Stimulated activated CD4-positive, alpha-beta T cell treated with anti-CD3 and anti-CD28 coated beads, TNF-alpha, amount 100 ng/mL, for 4 hours (primary cell): ENCODE measurements at regions not wholly inside any gene's neighbourhood (a gene's known extent, or its start where the extent isn't known, plus 50 kb on each side); places are given as distances from the start of the nearest gene placed in this dataset.
"Not testable (repeated sequence)": the region's sequence is repeated elsewhere in the genome, so short reads cannot be mapped to it uniquely, and the experiment has no call there.

Source experiments
- DNase-seq, 3 experiments: peaks; one replicate each; pipeline ENCODE4 v3.0.0-alpha.2; 2020; ENCODE audit warnings: low read depth in 3 of 3

DNA sequence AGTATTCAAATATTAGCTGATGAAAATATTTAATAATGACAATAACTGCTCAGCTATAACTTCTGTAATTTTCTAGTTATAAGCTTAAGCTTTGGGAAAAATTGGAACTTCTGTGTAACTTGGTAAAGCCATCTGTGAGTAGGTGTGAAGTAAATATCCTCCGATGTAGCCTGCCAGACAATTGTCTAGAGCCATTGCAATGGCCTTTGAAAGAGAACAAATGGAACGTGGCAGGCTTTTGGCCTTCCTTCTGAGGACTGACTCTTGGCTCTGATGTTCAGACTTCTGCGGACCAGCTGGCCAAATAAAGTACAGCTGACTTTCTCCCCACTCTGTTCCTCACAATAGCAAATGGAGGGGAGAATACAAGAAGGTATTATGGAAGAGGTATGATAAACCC, 203.4 kb upstream of the NMUR2 start:
- DNase-seq = no peak

DNA sequence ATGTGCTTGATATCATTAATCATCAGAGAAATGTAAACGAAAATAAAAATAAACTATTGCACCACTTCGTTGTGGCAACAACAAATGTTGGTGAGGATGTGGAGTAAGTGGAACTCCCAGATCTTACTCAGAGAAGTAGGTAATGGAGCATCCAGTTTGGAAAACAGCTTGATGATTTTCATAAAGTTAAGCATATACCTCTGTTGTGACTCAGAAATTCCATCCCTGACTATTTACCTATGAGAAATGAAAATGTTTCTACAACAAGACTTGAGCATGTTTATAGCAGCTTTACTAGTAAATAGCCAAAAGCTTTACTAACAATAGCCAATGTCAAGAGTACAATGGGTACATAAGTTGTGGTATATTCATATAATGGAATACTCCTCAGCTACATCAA, 214.7 kb upstream of the NMUR2 start:
- DNase-seq = no peak

DNA sequence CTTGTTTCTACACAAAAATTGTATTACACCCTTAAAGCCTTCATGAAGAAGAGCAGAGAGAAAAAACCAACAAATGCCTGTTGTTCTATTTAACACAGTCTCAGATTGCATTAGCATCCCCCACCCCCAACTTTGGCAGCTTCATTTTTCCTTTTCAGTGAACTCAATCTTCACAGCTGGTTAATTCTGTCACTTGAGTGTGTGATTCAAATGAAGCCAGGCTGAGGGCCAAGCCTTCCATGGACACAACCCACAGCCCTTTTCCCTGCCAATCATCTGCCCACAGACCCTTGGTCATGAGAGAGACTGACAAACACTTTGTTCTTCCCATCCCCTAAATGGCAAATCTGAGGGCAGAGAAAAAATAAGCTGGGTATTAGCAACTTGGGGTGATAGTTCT, 217.5 kb upstream of the NMUR2 start:
- no peak for DNase-seq

DNA sequence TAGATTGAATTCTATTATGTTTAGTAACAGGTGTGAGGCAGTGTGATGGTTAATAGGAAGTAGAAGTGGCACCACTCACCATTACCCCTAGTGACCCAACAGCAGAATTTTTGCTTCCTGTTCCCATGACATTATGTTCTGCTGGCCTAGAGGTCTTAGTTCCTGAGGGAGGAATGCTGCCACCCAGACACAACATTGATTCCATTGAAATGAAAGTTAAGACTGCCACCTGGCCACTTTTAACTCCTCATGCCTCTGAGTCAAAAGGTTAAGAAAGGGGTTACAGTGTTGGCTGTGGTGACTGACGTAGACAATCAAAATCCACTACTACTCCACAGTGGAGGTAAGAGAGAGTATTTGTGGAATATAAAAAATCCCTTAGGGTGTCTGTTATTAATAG, 218.9 kb upstream of the NMUR2 start:
- no peak for DNase-seq

DNA sequence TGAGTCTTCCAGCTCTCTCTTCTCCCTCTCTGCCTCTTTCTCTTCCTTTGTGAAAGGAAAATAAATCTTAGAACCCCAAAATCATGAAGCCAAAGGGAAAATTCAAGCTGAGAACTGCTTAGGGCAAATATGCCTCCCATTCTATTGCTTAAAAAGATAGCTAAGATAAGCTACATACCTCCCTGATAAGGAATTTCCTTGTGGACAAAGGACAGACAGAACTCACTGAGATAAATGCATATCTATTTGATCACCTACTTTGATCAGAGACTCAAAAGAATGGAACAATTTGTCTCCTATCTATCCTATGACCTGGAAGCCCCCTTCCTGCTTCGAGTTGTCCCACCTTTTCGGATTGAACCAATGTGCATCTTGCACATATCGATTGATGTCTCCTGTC, 220.6 kb upstream of the NMUR2 start:
- DNase-seq = no peak

DNA sequence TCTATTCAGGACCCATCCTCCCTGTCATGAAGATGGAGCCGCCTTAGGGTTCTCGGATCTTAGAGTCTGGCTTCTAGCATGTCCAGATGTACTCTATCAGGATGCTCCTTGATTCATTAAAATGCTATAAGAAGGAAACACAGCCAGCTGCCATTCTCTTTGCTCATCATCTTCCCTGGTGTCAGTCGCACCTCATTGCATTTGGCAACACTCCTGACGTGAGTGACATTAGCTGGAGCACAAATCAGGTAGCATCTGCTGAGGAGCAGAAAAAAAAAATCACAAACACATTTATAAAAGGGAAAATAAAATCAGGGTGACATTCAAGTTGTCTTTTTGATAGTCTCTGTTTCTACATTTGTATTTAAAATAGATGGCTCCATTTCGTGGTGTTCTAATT, 226.1 kb upstream of the NMUR2 start:
- no peak for DNase-seq

DNA sequence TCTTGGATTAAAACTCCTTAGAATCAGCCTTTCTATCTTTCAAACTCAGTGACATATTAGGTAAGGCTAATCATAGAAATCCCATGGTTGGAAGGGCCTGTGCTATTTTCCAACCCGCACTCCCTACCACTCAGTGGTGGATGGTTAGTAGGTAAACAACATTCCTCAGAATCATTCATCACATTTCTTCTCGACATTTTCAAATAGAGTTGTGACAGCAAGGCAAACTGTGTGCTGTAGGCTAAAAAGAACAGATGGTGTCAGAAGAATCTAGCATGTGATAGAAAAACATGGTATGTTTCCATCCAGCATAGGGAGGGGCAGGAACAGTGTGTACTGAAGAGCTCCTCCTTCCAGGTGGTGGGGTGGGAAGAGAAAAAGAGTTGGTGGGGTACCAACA, 227.3 kb upstream of the NMUR2 start:
- no peak for DNase-seq

DNA sequence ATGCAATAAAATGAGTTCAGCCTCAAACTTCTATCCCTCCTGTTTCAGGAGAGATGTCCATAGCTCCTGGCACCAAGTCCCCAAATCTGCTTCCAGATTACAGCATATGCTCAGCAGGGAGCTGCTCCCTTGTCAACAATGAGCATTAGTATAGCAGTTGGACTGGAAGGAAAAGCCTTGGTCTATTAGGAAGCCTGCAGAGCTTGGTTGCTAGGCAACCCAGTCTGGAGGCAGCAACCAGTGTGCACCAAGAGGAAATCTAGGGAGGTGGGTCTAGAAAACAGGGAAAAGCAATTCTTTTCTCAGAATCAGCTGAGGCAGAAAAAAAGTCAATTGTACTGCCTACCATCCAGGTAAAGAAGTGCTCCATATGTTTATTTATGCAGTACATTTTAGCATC, 229.5 kb upstream of the NMUR2 start:
- no peak for DNase-seq

DNA sequence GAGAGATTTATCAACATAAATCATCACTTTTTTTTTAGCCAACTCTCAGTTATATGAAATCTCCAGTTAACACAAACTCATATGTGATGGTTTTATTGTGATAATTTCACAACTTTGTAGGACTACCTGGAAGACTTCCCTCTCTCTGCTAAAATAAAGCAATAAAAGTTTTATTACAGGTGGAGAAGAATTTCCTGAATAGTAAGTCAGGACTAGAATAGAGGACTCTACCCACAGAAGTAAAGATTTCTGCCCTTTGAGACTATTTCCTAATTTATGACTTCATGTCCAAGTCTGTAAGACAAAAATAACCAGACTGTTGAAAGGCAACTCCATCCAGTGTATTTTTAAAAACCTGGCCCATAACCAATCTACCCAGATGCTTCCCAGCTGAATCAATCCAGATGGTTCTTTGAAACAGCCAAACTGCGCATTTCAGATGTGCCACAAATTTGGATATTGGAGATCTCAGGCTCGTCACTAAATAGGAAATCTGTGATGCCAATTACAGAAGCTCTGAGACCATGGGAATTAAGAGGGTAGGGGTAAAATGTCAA, 234.0 kb upstream of the NMUR2 start:
- no peak for DNase-seq

DNA sequence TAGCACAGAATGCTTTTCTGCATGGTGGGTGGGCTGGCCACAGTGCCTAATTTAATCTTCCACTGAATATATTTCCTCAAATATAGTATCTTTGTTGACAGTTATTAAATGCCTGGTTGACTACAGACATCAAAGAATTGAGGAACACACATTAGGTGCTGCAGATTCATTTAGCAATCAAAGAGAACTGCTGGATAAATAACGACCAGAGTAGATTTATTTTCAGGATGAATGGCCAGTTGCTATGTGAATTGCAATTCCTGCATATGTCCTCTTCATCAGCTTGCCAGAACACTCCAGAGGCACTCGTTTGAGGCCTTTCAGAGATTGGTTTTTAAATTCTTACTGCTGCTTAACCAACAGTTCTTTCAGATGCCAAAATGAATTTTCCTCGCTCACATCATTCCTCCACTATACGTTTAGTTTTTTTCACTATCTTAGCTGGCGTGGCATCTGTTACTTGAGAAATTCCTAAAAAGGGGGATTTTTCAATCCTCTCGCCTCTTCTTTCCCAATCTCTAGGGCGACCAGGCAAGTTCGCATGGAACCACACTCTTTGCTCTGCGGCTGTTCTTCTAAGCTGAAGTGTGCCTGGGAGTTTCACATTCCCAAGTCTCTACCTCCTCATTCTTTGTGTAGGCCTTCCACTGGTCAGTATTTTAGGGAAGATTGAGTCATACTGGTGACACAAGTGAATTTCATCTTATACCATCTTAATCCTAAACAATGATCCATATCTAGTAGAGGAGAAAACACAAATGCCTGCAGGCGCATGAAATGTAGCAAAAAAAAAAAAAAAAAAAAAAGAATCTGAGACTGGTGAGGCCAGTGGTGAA, 237.1 kb upstream of the NMUR2 start:
- DNase-seq = no peak

DNA sequence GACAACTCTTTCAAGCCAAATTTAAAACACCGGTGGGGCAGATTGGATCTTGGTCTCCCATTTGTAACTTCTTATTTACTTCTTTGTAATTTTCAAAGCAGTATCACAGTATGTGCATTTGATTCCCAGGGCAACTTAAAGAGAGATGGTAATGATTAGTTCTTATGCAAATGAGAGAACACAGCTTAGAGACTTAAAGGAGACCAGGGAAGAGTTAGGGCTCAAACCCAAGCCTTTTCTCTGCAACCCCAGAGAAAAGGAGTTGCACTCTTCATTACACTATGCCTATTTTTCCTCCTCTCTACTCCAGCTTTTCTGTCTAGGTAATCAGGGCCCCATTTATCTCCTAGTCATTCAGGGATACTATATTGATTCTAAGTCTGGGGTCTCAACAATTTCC, 237.8 kb upstream of the NMUR2 start:
- no peak for DNase-seq

DNA sequence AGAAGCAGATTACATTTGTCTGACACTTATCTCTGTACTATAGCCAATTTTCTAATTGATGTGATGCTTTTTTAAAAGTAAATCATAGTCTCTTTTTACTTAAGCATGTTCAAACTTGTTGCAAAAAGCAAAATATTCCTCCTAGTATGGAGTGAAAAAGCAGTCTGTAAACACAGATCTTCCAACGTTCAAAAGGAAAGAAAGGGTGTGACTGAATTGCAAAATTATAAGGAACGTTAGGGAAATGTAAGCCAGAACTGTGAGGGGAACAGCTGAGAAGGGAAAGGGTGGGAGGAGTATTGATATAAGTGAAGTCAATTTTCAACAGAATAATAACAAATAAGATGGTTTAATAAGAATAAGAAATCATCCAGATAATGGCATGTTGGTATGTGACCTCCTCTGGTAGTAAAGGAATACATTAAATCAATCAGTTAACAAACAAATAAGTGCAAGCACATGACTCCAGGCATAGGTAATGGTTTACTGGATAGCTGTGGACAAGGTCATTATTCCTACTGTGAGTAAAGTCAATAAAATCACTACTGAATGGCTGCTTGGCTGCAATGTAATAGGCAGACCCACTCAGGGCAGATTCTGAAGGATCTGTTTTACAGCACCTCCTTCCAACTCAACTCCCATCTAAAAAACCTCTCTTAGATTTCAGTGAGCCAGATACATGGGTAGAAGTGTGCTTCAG, 239.1 kb upstream of the NMUR2 start:
- DNase-seq = no peak

DNA sequence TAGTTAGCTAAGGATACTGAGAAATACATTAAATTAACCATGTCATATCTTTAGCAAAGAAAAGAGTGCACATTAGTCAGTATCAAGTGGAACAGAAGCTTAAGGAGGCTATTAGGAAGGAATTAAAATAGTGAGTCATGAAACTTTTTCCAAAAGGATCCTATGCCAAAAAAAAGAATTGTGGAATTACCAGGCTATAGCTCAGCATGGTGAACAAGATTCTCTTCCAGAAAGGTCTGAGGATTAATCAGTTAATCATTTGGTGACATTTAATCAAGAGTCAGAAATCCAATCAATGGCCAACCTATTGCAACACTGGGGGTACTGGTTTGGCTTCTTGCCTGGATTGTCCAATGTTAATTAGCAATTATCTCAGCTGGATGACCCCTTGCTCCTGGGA, 244.5 kb upstream of the NMUR2 start:
- DNase-seq = no peak

DNA sequence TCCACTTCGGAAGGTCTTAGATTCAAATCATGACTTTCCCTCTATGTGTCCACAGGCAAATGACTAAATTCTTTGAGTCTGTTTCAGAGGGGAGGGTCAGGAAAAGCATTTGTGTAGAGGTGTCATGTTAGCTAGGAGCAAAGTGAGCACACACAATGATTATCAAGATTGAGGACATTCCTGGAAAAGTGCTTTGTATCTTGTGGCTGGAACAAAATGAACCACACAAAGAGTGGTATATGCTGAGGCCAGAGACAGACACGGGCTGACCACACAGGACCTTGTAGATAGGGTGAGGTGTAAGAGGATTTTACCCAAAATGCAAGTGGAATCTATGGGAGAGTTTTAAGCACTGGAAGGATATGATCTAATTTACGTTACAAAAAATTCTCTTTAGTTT, 245.3 kb upstream of the NMUR2 start:
- no peak for DNase-seq

DNA sequence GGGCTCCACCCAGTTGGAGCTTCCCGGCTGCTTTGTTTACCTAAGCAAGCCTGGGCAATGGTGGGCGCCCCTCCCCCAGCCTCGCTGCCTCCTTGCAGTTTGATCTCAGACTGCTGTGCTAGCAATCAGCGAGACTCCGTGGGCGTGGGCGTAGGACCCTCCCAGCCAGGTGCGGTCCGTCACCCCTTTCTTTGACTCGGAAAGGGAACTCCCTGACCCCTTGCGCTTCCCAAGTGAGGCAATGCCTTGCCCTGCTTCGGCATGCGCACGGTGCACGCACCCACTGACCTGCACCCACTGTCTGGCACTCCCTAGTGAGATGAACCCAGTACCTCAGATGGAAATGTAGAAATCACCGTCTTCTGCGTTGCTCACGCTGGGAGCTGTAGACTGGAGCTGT, 254.4 kb upstream of the NMUR2 start:
- not testable (repeated sequence) for DNase-seq

DNA sequence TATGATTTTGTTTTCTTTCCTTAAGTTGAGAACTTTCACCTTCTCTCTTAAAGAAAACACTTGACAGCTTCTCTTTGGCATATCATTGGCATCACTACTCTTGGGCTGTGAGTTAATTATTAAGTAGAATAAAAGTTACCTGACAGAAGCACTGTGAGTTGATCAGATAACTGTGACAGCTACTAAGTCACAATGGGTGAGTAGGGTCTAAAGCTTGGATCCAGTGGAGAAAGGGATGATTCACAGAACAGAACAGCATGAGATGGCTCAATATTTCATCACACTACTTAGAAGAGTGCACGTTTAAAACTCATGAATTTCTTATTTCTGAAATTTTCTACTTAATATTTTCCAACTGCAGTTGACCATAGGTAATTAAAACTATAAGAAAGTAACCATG, 268.5 kb upstream of the NMUR2 start:
- DNase-seq = no peak

DNA sequence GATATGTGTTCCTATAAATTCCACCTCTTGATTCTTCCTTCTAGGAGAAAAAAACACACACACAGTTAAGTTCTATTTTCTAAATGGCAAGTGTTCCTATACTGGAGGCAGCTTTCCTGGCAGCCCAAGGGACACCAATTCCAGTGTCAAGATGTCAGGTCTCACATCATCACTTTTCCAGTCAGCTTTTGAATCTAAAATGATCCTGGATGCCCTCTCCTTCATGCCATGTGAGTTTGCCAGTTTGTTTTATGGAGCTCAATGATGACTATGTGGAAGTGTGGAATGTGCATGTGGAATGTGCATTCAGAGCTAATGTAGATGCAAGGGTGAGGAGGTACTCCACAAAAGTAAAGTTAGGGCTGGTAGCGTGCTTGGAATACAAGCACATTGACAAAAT, 269.3 kb upstream of the NMUR2 start:
- no peak for DNase-seq

DNA sequence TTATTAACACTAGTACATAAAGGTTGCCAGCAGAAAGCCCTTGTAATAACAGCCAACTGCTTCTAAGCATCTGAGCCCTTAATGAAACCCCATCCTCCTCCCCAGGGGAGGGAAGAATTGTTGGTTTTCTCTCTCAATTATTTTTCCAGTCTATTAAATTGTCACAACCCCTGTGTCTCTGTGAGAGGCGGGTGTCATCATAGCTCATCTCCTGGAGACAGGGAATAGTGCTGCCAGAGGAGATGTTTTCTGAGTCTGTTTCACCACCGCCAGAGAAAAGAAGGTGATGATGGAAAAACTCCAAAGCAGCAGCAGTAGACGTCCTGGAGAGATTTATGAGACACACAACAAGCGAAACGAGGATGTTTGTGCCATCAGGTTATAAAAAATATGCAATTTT, 271.1 kb upstream of the NMUR2 start:
- DNase-seq = no peak

DNA sequence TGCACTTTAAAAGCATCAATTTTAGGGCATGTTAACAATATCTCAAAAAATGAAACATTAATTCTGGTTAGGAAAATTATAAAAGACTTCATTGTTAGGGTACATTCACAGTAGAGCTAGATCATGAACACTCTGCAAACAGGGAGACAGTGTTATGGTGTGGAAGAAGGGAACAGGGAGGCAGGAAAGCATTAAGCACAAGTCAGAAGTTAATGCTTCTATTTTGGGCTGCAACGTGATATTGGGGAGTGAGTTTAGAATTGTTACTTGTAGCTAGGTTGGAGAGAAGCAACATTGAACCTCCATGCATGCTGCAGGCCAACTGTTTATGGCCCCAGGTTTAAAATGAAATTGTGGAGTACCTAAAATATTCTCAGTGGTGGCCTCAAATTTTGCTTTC, 278.1 kb upstream of the NMUR2 start:
- no peak for DNase-seq

DNA sequence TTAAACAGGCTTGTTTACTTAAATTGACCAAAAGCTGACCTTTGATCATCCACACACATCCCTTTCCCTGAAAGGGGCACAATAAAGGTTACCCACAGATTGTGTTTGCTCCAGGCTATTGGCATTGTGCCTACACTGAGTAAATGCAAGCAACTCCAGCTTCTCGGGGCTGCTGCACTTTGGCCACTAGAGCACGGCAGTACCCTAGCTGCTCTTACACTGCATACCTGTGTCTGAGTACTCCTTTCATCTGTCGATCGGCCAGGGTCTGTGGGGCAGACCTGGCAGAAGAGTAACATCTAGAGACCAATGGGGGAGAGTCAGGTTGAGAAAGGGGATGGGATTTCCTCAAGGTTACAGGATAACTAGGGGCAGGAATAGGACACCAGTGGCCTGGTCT, 281.9 kb upstream of the NMUR2 start:
- no peak for DNase-seq

DNA sequence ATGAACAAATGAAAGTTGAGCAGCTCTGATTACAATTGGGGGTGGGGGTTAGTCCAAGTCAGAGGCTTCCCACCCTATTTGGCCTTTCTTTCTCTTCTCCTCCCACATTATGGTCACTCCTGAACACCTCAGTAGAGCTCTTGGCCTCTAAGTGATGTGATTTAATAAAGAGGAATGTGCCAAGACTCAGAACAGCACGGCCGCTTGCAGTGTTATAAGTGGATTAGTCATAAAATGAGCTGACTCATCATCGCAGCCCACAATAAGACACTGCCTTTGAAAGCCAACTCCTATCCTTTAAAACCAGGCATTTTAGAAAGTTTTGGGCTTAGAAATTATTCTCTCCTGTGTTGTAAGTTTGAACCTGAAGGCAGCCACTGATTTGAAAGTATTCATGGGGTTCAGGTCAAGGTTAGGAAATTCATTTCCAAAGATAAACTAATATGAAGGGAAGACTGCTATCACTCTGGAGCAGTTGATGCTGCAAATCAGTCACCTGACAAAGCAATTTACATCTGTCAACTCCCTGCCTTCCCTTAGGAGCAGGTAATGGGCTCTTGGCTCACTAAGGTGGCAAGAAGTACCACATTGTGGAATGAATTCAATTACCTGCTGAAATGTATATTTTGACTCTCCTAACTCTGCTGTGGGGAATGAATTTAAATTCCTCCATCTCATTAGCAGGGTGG, 283.6 kb upstream of the NMUR2 start:
- no peak for DNase-seq

DNA sequence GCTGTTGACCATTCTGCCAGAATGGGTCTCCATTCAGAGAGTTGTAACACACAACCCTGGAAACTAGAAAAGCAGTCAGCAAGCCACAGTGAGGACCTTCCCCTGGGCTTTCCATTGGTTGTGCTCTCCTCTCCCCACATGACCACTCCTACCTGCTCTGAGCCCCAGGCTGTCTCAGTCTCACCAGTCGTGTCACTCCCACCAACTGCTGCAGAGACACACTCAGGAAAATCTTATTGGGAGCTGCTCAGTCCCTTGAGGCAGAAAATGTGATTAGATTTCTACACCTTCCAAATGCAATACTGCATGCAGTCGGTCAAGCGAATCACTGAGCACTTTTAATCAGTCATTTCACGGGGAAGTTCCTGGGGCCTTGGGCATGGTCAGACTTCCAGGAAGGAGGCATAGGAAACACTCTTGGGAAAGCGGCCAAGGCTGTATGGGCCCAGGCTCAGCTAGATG, 284.2 kb upstream of the NMUR2 start:
- no peak for DNase-seq

DNA sequence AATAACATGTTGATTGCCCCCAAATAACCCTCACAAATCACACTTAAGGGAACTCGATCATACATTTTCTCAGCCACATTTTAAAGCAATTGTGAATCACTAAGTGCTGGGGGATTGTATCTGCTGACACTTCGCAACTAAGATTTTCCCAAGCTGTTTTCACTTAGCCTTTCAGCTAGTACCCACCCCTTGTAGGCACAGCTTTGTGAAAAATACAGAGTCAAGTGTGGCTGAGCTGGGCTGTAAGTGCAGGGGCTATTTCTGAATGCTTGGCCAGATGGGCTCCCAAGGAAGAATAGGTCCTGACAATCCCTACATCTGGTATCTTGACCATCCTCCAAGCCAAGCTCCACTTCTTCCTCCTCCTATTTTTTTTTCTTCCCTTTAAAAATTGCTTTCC, 289.2 kb upstream of the NMUR2 start:
- DNase-seq = no peak
